B cell (primary cell): ENCODE measurements at regions not wholly inside any gene's neighbourhood (a gene's known extent, or its start where the extent isn't known, plus 50 kb on each side); places are given as distances from the start of the nearest gene placed in this dataset.

Experiments
- ATAC-seq: fragments of 200-7000 bp; cut with Tn5 transposase; one replicate; pipeline ENCODE4 v1.10.0; 2021; ENCODE audit warnings: low read depth, mild to moderate bottlenecking, moderate number of reproducible peaks, moderate library complexity
- CTCF ChIA-PET: fragments of 350-600 bp; sonication (Branson Sonifier 250); formaldehyde crosslinking; loops from one replicate; lab custom pipeline; 2021; ENCODE audit warnings: antibody characterized with exemption, inconsistent platforms; lab: Charles Lee
- POLR2A ChIA-PET: fragments of 350-600 bp; sonication (Branson Sonifier 250); formaldehyde crosslinking; loops from one replicate; lab custom pipeline; 2021; ENCODE audit warnings: antibody characterized with exemption; lab: Charles Lee
- DNase-seq: peaks from one replicate; pipeline ENCODE4 v3.0.0; 2013
- H2AFZ ChIP-seq: 2 replicates; pipeline ENCODE4 v1.6.1; 2012; ENCODE audit warnings: mild to moderate bottlenecking, low read depth, low read length; ENCODE audit not compliant: insufficient read depth, poor library complexity, severe bottlenecking
- H3K27ac ChIP-seq, 2 donors: 1 replicate in 1 of 2; 2 replicates in 1 of 2; pipeline ENCODE4 v1.5.1; 2012 to 2013; ENCODE audit warnings: low read length in 2 of 2, mild to moderate bottlenecking in 2 of 2, moderate library complexity in 1 of 2
- H3K27me3 ChIP-seq, 4 experiments: fragments of 200-600 bp in 1 of 4; sonication (generic) in 1 of 4; replicated peaks in 1 of 4; 1 replicate in 2 of 4; 2 replicates in 2 of 4; pipeline versions ENCODE4 v1.6.1 to v1.7.0; 2013 to 2016; ENCODE audit warnings: low read length in 3 of 4, mild to moderate bottlenecking in 2 of 4, mixed read lengths in 1 of 4, moderate library complexity in 1 of 4; ENCODE audit not compliant: insufficient read depth in 4 of 4, control insufficient read depth in 3 of 4; ENCODE audit errors: control extremely low read depth in 1 of 4
- H3K36me3 ChIP-seq, 2 experiments: replicated peaks in 1 of 2; 1 replicate in 1 of 2; 2 replicates in 1 of 2; pipeline versions ENCODE4 v1.6.1 to v1.7.1; 2013; ENCODE audit warnings: low read length in 1 of 2; ENCODE audit not compliant: insufficient read depth in 2 of 2, control insufficient read depth in 1 of 2; ENCODE audit errors: control extremely low read depth in 1 of 2, extremely low read depth in 1 of 2
- H3K4me1 ChIP-seq, 2 donors: fragments of 200-600 bp in 1 of 2; sonication (generic) in 1 of 2; 1 replicate in 1 of 2; 2 replicates in 1 of 2; pipeline versions ENCODE4 v1.5.1 to v1.6.1; 2013 to 2017; ENCODE audit warnings: low read length in 2 of 2; ENCODE audit not compliant: control insufficient read depth in 2 of 2, insufficient read depth in 2 of 2
- H3K4me2 ChIP-seq: replicated peaks from 2 replicates; pipeline ENCODE3; 2012; ENCODE audit warnings: mild to moderate bottlenecking, low read depth, low read length; ENCODE audit not compliant: poor library complexity, severe bottlenecking
- H3K4me3 ChIP-seq, 5 experiments: fragments of 200-600 bp in 1 of 5; sonication (generic) in 1 of 5; 1 replicate in 3 of 5; 2 replicates in 2 of 5; pipeline versions ENCODE4 v1.5.1 to v1.7.0; 2011 to 2016; ENCODE audit warnings: low read length in 4 of 5, mild to moderate bottlenecking in 4 of 5, low read depth in 2 of 5, control low read depth in 1 of 5, moderate library complexity in 1 of 5; ENCODE audit not compliant: insufficient read depth in 1 of 5; ENCODE audit errors: control extremely low read depth in 1 of 5, extremely low read depth in 1 of 5
- H3K79me2 ChIP-seq: fragments of 200-600 bp; sonication (generic); one replicate; pipeline ENCODE4 v1.6.0; 2016; ENCODE audit warnings: low read length; ENCODE audit not compliant: control insufficient read depth, insufficient read depth
- H3K9ac ChIP-seq: fragments of 200-600 bp; sonication (generic); 2 replicates; pipeline ENCODE4 v1.6.1; 2017; ENCODE audit warnings: mild to moderate bottlenecking, low read length, moderate library complexity
- H3K9me3 ChIP-seq, 3 donors: one replicate each; pipeline versions ENCODE4 v1.6.1 to v1.7.1; 2013; ENCODE audit warnings: low read length in 2 of 3; ENCODE audit not compliant: control insufficient read depth in 2 of 3, insufficient read depth in 1 of 3; ENCODE audit errors: control extremely low read depth in 1 of 3
- H4K20me1 ChIP-seq: 2 replicates; pipeline ENCODE4 v1.6.0; 2012; ENCODE audit warnings: mild to moderate bottlenecking, low read length; ENCODE audit not compliant: insufficient read depth, control insufficient read depth, poor library complexity, severe bottlenecking
- H3K27ac Mint-ChIP-seq: one replicate; pipeline ENCODE4 v1.8.0; 2021; ENCODE audit warnings: mixed read lengths
- H3K27me3 Mint-ChIP-seq: one replicate; pipeline ENCODE4 v1.8.0; 2021; ENCODE audit warnings: mixed read lengths
- H3K4me1 Mint-ChIP-seq: one replicate; pipeline ENCODE4 v1.8.0; 2021; ENCODE audit warnings: mixed read lengths
- H3K4me3 Mint-ChIP-seq: one replicate; pipeline ENCODE4 v1.8.0; 2021; ENCODE audit warnings: mixed read lengths
- H3K9me3 Mint-ChIP-seq: one replicate; pipeline ENCODE4 v1.8.0; 2022; ENCODE audit warnings: mixed read lengths; ENCODE audit not compliant: insufficient read depth
- CTCF ChIP-seq: fragments of 200-600 bp; IDR thresholded peaks from one replicate; pipeline ENCODE4 v1.8.0; 2022; ENCODE audit warnings: antibody characterized with exemption, mild to moderate bottlenecking
- EZH2 ChIP-seq: IDR thresholded peaks from 2 replicates; pipeline ENCODE4 v1.6.1; 2012; ENCODE audit warnings: borderline replicate concordance, low read depth, mild to moderate bottlenecking, moderate library complexity, low read length; ENCODE audit not compliant: insufficient read depth, poor library complexity, severe bottlenecking
- WGBS: methylation state at CpG from one replicate; pipeline ENCODE4 v1.1.5; 2013; ENCODE audit warnings: missing lambda C conversion rate; ENCODE audit not compliant: insufficient coverage; 5-methylcytosine and 5-hydroxymethylcytosine counted together
- intact Hi-C: fragments of 100-400 bp; cut with micrococcal nuclease; formaldehyde crosslinking; loops from one replicate; pipeline ENCODE4 v1.10.0; 2022

DNA sequence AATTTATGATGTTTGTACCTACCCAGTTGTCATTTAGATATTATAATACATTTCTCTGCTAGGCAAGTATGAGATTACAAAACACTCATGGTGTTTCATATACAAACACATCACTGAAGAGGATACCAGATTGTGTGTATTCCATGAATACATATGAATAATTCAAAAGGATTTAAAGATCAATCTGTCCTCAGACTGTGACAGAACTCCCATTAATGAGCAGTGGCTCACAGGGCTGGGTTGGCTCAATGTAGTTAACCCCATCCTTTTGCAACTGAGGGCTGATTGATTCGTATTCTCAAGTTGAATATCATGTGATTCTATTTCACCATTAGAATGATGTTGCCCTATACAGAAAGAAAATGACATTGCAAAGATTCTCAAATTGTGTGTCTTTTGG is 79.6 kb upstream of the SPANXN2 start:
- Histone ChIP-seq H4K20me1 (no peaks in the 10 kb centered on the region), H3K4me2 (no peak overlapping the region), H3K27ac (no peak overlapping the region), H3K4me3 (no peak overlapping the region), H3K36me3 (no peaks in the 10 kb centered on the region), H3K27me3 (no peaks in the 10 kb centered on the region), H3K79me2 (no peaks in the 10 kb centered on the region), H3K9ac (no peak overlapping the region), H3K9me3 (no peaks in the 10 kb centered on the region), H2AFZ (no peak overlapping the region), H3K4me1 (no peaks in the 10 kb centered on the region)
- no peaks in the 10 kb centered on the region for H3K4me1 Mint-ChIP-seq
- WGBS: no CpG with 5 or more reads among the region's 1 CpG
- ATAC-seq (no peak), DNase-seq (no peak)
- TF ChIP-seq EZH2 (no peak), CTCF (no peak)
- H3K4me3 Mint-ChIP-seq: no peak overlapping the region
- H3K27ac Mint-ChIP-seq: no peak overlapping the region
- POLR2A ChIA-PET: no interaction called here
- CTCF ChIA-PET: no interaction called here
- H3K9me3 Mint-ChIP-seq: no peaks in the 10 kb centered on the region
- H3K27me3 Mint-ChIP-seq: no peaks in the 10 kb centered on the region
- intact Hi-C loops: no loop called here

- Mint-ChIP-seq H3K9me3 (peaks cover 5% of the 10 kb centered on the region), H3K27ac (no peak overlapping the region), H3K27me3 (no peaks in the 10 kb centered on the region), H3K4me3 (no peak overlapping the region), H3K4me1 (no peaks in the 10 kb centered on the region)
- CTCF ChIA-PET: interaction anchor here (1.1 kb wide), 1 partner anchor 12 kb away, joined by 3 read pairs; no protein-coding TSS in a partner anchor
- H3K4me2 ChIP-seq: no peak overlapping the region
- DNase-seq (no peak), ATAC-seq (no peak)
- H2AFZ ChIP-seq: no peak overlapping the region
- H3K36me3 ChIP-seq: no peaks in the 10 kb centered on the region
- no peaks in the 10 kb centered on the region for H3K9me3 ChIP-seq
- TF ChIP-seq EZH2 (no peak), CTCF (no peak)
- H4K20me1 ChIP-seq: no peaks in the 10 kb centered on the region
- POLR2A ChIA-PET: no interaction called here
- no peaks in the 10 kb centered on the region for H3K27me3 ChIP-seq
- no peaks in the 10 kb centered on the region for H3K79me2 ChIP-seq
- intact Hi-C loops: no loop called here
- no peaks in the 10 kb centered on the region for H3K4me1 ChIP-seq
- no peak overlapping the region for H3K4me3 ChIP-seq
- no CpG with 5 or more reads among the region's 3 CpGs for WGBS
- no peak overlapping the region for H3K9ac ChIP-seq
- no peak overlapping the region for H3K27ac ChIP-seq
These were observed 67.7 kb upstream of the SPANXN2 start for GRCh38 chrX:143788265-143788664.
